ENCODE measurements at regions not wholly inside any gene's neighbourhood (a gene's known extent, or its start where the extent isn't known, plus 50 kb on each side); places are given as distances from the start of the nearest gene placed in this dataset.

- no peak for TF ChIP-seq CTCF (IDR thresholded peaks at IDR 0.05; ENCODE audit: insufficient read depth, low read depth, low read length)
- no peak for TF ChIP-seq EZH2 (IDR thresholded peaks at IDR 0.05; ENCODE audit: insufficient read depth, low read length)
These were observed 330.3 kb upstream of the ARGLU1 start for GRCh38 chr13:106898231-106898630.

Measured in astrocyte (in vitro differentiated cells and primary cell).